ENCODE measurements at regions not wholly inside any gene's neighbourhood (a gene's known extent, or its start where the extent isn't known, plus 50 kb on each side); places are given as distances from the start of the nearest gene placed in this dataset.

- Histone ChIP-seq H3K4me3 (ENCODE audit: low read length) (no peak overlapping the region), H3K9ac (ENCODE audit: extremely low read depth, low read length, poor library complexity, severe bottlenecking) (no peak overlapping the region), H3K4me1 (ENCODE audit: control insufficient read depth, insufficient read depth, low read length) (no peaks in the 10 kb centered on the region), H3K36me3 (ENCODE audit: control insufficient read depth, insufficient read depth, low read length) (no peaks in the 10 kb centered on the region), H3K9me3 (ENCODE audit: control insufficient read depth, low read length) (no peaks in the 10 kb centered on the region), H3K27me3 (ENCODE audit: control insufficient read depth, insufficient read depth, low read length, poor library complexity, severe bottlenecking) (no peaks in the 10 kb centered on the region), H3K27ac (ENCODE audit: low read depth, low read length) (no peak overlapping the region)
- Mint-ChIP-seq H3K9me3 (peaks cover 3% of the 10 kb centered on the region), H3K4me3 (no peak overlapping the region), H3K36me3 (ENCODE audit: low read depth) (no peaks in the 10 kb centered on the region), H3K4me1 (no peaks in the 10 kb centered on the region), H3K27me3 (ENCODE audit: insufficient read depth) (no peaks in the 10 kb centered on the region), H3K27ac (no peak overlapping the region)
- TF ChIP-seq, protein P1, sequence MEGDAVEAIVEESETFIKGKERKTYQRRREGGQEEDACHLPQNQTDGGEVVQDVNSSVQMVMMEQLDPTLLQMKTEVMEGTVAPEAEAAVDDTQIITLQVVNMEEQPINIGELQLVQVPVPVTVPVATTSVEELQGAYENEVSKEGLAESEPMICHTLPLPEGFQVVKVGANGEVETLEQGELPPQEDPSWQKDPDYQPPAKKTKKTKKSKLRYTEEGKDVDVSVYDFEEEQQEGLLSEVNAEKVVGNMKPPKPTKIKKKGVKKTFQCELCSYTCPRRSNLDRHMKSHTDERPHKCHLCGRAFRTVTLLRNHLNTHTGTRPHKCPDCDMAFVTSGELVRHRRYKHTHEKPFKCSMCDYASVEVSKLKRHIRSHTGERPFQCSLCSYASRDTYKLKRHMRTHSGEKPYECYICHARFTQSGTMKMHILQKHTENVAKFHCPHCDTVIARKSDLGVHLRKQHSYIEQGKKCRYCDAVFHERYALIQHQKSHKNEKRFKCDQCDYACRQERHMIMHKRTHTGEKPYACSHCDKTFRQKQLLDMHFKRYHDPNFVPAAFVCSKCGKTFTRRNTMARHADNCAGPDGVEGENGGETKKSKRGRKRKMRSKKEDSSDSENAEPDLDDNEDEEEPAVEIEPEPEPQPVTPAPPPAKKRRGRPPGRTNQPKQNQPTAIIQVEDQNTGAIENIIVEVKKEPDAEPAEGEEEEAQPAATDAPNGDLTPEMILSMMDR (conservative IDR thresholded peaks at IDR 0.05) = no peak
- WGBS, 2 experiments (ENCODE audit: insufficient coverage in 1 of 2, insufficient read length in 1 of 2) = 97 to 100% methylated on average over 3 of the region's 3 CpGs
- no peak for DNase-seq
Observed at GRCh38 chr3:36257158-36257852, 123.0 kb upstream of the STAC start.

GRCh38 chr3:36258421-36258820 is 121.9 kb upstream of the STAC start:
- Histone ChIP-seq H3K27me3 (ENCODE audit: control insufficient read depth, insufficient read depth, low read length, poor library complexity, severe bottlenecking) (no peaks in the 10 kb centered on the region), H3K9ac (ENCODE audit: extremely low read depth, low read length, poor library complexity, severe bottlenecking) (no peak overlapping the region), H3K36me3 (ENCODE audit: control insufficient read depth, insufficient read depth, low read length) (no peaks in the 10 kb centered on the region), H3K27ac (ENCODE audit: low read depth, low read length) (no peak overlapping the region), H3K4me1 (ENCODE audit: control insufficient read depth, insufficient read depth, low read length) (no peaks in the 10 kb centered on the region), H3K9me3 (ENCODE audit: control insufficient read depth, low read length) (no peaks in the 10 kb centered on the region), H3K4me3 (ENCODE audit: low read length) (no peak overlapping the region)
- no peak overlapping the region for H3K4me3 Mint-ChIP-seq
- WGBS, 2 experiments (ENCODE audit: insufficient coverage in 1 of 2, insufficient read length in 1 of 2) = 87% methylated on average over 1 of the region's 1 CpG; no CpG with 5 or more reads in 1 of the 2 experiments
- H3K27me3 Mint-ChIP-seq (ENCODE audit: insufficient read depth) = no peaks in the 10 kb centered on the region
- no peaks in the 10 kb centered on the region for H3K36me3 Mint-ChIP-seq (ENCODE audit: low read depth)
- peaks cover 11% of the 10 kb centered on the region for H3K9me3 Mint-ChIP-seq
- H3K4me1 Mint-ChIP-seq = no peaks in the 10 kb centered on the region
- no peak for DNase-seq
- no peak overlapping the region for H3K27ac Mint-ChIP-seq
- TF ChIP-seq, protein P1 (conservative IDR thresholded peaks at IDR 0.05) = no peak

- Mint-ChIP-seq H3K27ac (no peak overlapping the region), H3K4me1 (no peaks in the 10 kb centered on the region), H3K4me3 (no peak overlapping the region), H3K36me3 (ENCODE audit: low read depth) (no peaks in the 10 kb centered on the region), H3K9me3 (peaks cover 11% of the 10 kb centered on the region), H3K27me3 (ENCODE audit: insufficient read depth) (no peaks in the 10 kb centered on the region)
- TF ChIP-seq, protein P1 (conservative IDR thresholded peaks at IDR 0.05) = no peak
- 93 to 100% methylated on average over 3 of the region's 3 CpGs for WGBS, 2 experiments (ENCODE audit: insufficient coverage in 1 of 2, insufficient read length in 1 of 2)
- Histone ChIP-seq H3K9me3 (ENCODE audit: control insufficient read depth, low read length) (no peaks in the 10 kb centered on the region), H3K9ac (ENCODE audit: extremely low read depth, low read length, poor library complexity, severe bottlenecking) (no peak overlapping the region), H3K4me1 (ENCODE audit: control insufficient read depth, insufficient read depth, low read length) (no peaks in the 10 kb centered on the region), H3K4me3 (ENCODE audit: low read length) (no peak overlapping the region), H3K36me3 (ENCODE audit: control insufficient read depth, insufficient read depth, low read length) (no peaks in the 10 kb centered on the region), H3K27ac (ENCODE audit: low read depth, low read length) (no peak overlapping the region), H3K27me3 (ENCODE audit: control insufficient read depth, insufficient read depth, low read length, poor library complexity, severe bottlenecking) (no peaks in the 10 kb centered on the region)
- DNase-seq = no peak
Observed at GRCh38 chr3:36259580-36259979, 120.7 kb upstream of the STAC start.
